Neural progenitor cell (in vitro differentiated cells): ENCODE measurements at regions not wholly inside any gene's neighbourhood (a gene's known extent, or its start where the extent isn't known, plus 50 kb on each side); places are given as distances from the start of the nearest gene placed in this dataset.

Experiments used
- CTCF ChIP-seq: fragments of 200-600 bp; sonication (generic); IDR thresholded peaks from 2 replicates; pipeline ENCODE4 v1.5.1; 2017; ENCODE audit warnings: antibody characterized with exemption, mild to moderate bottlenecking
- EZH2 ChIP-seq: fragments of 200-600 bp; sonication (generic); IDR thresholded peaks from 2 replicates; pipeline ENCODE4 v1.6.1; 2017; ENCODE audit warnings: antibody characterized with exemption, mild to moderate bottlenecking, moderate library complexity

- TF ChIP-seq EZH2 (no peak), CTCF (no peak)
These were observed 109.8 kb upstream of the SIX2 start for GRCh38 chr2:45119038-45119437.
